Activated CD4-positive, alpha-beta T cell treated with anti-CD3 and anti-CD28 coated beads, Interleukin-2, amount 10 ng/mL, durations not matched to agents 7 days and 5 days (primary cell): ENCODE measurements at regions not wholly inside any gene's neighbourhood (a gene's known extent, or its start where the extent isn't known, plus 50 kb on each side); places are given as distances from the start of the nearest gene placed in this dataset.

Experiments used
- CTCF ChIA-PET: fragments of 350-600 bp; sonication (Branson Sonifier 250); formaldehyde crosslinking; loops from one replicate; lab custom pipeline; 2021; ENCODE audit warnings: antibody characterized with exemption; lab: Charles Lee
- POLR2A ChIA-PET: fragments of 350-600 bp; sonication (Branson Sonifier 250); formaldehyde crosslinking; loops from one replicate; lab custom pipeline; 2021; ENCODE audit warnings: antibody characterized with exemption; lab: Charles Lee
- DNase-seq: peaks from one replicate; pipeline ENCODE4 v3.0.0-alpha.2; 2020
- H3K27ac Mint-ChIP-seq: one replicate; pipeline ENCODE4 v1.8.0; 2021; ENCODE audit warnings: mild to moderate bottlenecking, moderate library complexity, mixed read lengths
- H3K27me3 Mint-ChIP-seq: one replicate; pipeline ENCODE4 v1.8.0; 2021; ENCODE audit warnings: mixed read lengths
- H3K36me3 Mint-ChIP-seq: one replicate; pipeline ENCODE4 v1.8.0; 2021; ENCODE audit warnings: low read depth, mixed read lengths
- H3K4me1 Mint-ChIP-seq: one replicate; pipeline ENCODE4 v1.8.0; 2021; ENCODE audit warnings: mixed read lengths
- H3K4me3 Mint-ChIP-seq: one replicate; pipeline ENCODE4 v1.8.0; 2021; ENCODE audit warnings: mild to moderate bottlenecking, moderate library complexity, mixed read lengths
- H3K9me3 Mint-ChIP-seq: one replicate; pipeline ENCODE4 v1.8.0; 2021; ENCODE audit warnings: mixed read lengths

GRCh38 chr9:84493284-84493947 is 152.9 kb upstream of the SLC28A3 start:
- H3K27me3 Mint-ChIP-seq = no peaks in the 10 kb centered on the region
- H3K36me3 Mint-ChIP-seq = no peaks in the 10 kb centered on the region
- no peaks in the 10 kb centered on the region for H3K9me3 Mint-ChIP-seq
- no peak for DNase-seq
- no peak overlapping the region for H3K27ac Mint-ChIP-seq
- POLR2A ChIA-PET = no interaction called here
- H3K4me1 Mint-ChIP-seq = no peaks in the 10 kb centered on the region
- no peak overlapping the region for H3K4me3 Mint-ChIP-seq
- CTCF ChIA-PET = interaction anchor here (1.0 kb wide), 1 partner anchor 9 kb away, joined by 3 read pairs; no protein-coding TSS in a partner anchor

- H3K27ac Mint-ChIP-seq = no peak overlapping the region
- H3K4me3 Mint-ChIP-seq = no peak overlapping the region
- no peaks in the 10 kb centered on the region for H3K27me3 Mint-ChIP-seq
- H3K4me1 Mint-ChIP-seq = no peaks in the 10 kb centered on the region
- DNase-seq = no peak
- H3K9me3 Mint-ChIP-seq = no peaks in the 10 kb centered on the region
- POLR2A ChIA-PET = no interaction called here
- H3K36me3 Mint-ChIP-seq = no peaks in the 10 kb centered on the region
- CTCF ChIA-PET = no interaction called here
These were observed 159.5 kb upstream of the SLC28A3 start for GRCh38 chr9:84499969-84500582.

GRCh38 chr9:84500826-84501225 is 160.3 kb upstream of the SLC28A3 start:
- CTCF ChIA-PET = no interaction called here
- no peaks in the 10 kb centered on the region for H3K9me3 Mint-ChIP-seq
- no peaks in the 10 kb centered on the region for H3K36me3 Mint-ChIP-seq
- no peak overlapping the region for H3K4me3 Mint-ChIP-seq
- H3K4me1 Mint-ChIP-seq = no peaks in the 10 kb centered on the region
- POLR2A ChIA-PET = no interaction called here
- DNase-seq = no peak
- H3K27me3 Mint-ChIP-seq = no peaks in the 10 kb centered on the region
- H3K27ac Mint-ChIP-seq = no peak overlapping the region

- Mint-ChIP-seq H3K27me3 (no peaks in the 10 kb centered on the region), H3K27ac (no peak overlapping the region), H3K36me3 (no peaks in the 10 kb centered on the region), H3K4me1 (no peaks in the 10 kb centered on the region), H3K9me3 (peaks cover 2% of the 10 kb centered on the region), H3K4me3 (no peak overlapping the region)
- POLR2A ChIA-PET = no interaction called here
- CTCF ChIA-PET = no interaction called here
- DNase-seq = no peak
These were observed 161.0 kb upstream of the SLC28A3 start for GRCh38 chr9:84501587-84501986.

- Mint-ChIP-seq H3K27ac (no peak overlapping the region), H3K4me1 (no peaks in the 10 kb centered on the region), H3K9me3 (peaks cover 2% of the 10 kb centered on the region), H3K36me3 (no peaks in the 10 kb centered on the region), H3K4me3 (no peak overlapping the region), H3K27me3 (no peaks in the 10 kb centered on the region)
- ChIA-PET CTCF (interaction anchor here (1.0 to 1.4 kb wide), 2 partner anchors 8 to 17 kb away, joined by 3 read pairs; no protein-coding TSS in a partner anchor), POLR2A (no interaction called here)
- DNase-seq = no peak
These were observed 161.5 kb upstream of the SLC28A3 start for GRCh38 chr9:84502066-84502465.

GRCh38 chr9:84504360-84504759 is 163.8 kb upstream of the SLC28A3 start:
- POLR2A ChIA-PET = no interaction called here
- H3K27ac Mint-ChIP-seq = no peak overlapping the region
- no peaks in the 10 kb centered on the region for H3K36me3 Mint-ChIP-seq
- peaks cover 2% of the 10 kb centered on the region for H3K9me3 Mint-ChIP-seq
- H3K27me3 Mint-ChIP-seq = no peaks in the 10 kb centered on the region
- no peak overlapping the region for H3K4me3 Mint-ChIP-seq
- no peaks in the 10 kb centered on the region for H3K4me1 Mint-ChIP-seq
- no peak for DNase-seq
- CTCF ChIA-PET = no interaction called here

GRCh38 chr9:84511651-84512050 is 157.9 kb upstream of the NTRK2 start:
- POLR2A ChIA-PET = no interaction called here
- CTCF ChIA-PET = interaction anchor here (0.6 kb wide), 2 partner anchors 1020 to 1466 kb away, joined by 3 to 4 read pairs; no protein-coding TSS in a partner anchor
- Mint-ChIP-seq H3K4me1 (no peaks in the 10 kb centered on the region), H3K9me3 (peaks cover 4% of the 10 kb centered on the region), H3K4me3 (no peak overlapping the region), H3K27ac (no peak overlapping the region), H3K36me3 (no peaks in the 10 kb centered on the region), H3K27me3 (peaks cover 2% of the 10 kb centered on the region)
- DNase-seq = no peak

GRCh38 chr9:84512493-84512892 is 157.0 kb upstream of the NTRK2 start:
- H3K9me3 Mint-ChIP-seq = peaks cover 4% of the 10 kb centered on the region
- peaks cover 2% of the 10 kb centered on the region for H3K27me3 Mint-ChIP-seq
- no peak overlapping the region for H3K27ac Mint-ChIP-seq
- H3K36me3 Mint-ChIP-seq = no peaks in the 10 kb centered on the region
- POLR2A ChIA-PET = no interaction called here
- H3K4me3 Mint-ChIP-seq = no peak overlapping the region
- CTCF ChIA-PET = no interaction called here
- H3K4me1 Mint-ChIP-seq = no peaks in the 10 kb centered on the region
- DNase-seq = no peak

GRCh38 chr9:84513473-84513872 is 156.1 kb upstream of the NTRK2 start:
- H3K27me3 Mint-ChIP-seq = peaks cover 2% of the 10 kb centered on the region
- no peak overlapping the region for H3K27ac Mint-ChIP-seq

GRCh38 chr9:84513979-84514378 is 155.6 kb upstream of the NTRK2 start:
- H3K27ac Mint-ChIP-seq = no peak overlapping the region
- CTCF ChIA-PET = no interaction called here
- no peaks in the 10 kb centered on the region for H3K36me3 Mint-ChIP-seq
- H3K4me1 Mint-ChIP-seq = no peaks in the 10 kb centered on the region
- no peak for DNase-seq
- POLR2A ChIA-PET = interaction anchor here (0.7 kb wide), 1 partner anchor 573 kb away, joined by 3 read pairs; no protein-coding TSS in a partner anchor
- peaks cover 2% of the 10 kb centered on the region for H3K27me3 Mint-ChIP-seq
- H3K9me3 Mint-ChIP-seq = peaks cover 4% of the 10 kb centered on the region
- no peak overlapping the region for H3K4me3 Mint-ChIP-seq

More at GRCh38 chr9:84513473-84513872, 156.1 kb upstream of the NTRK2 start:
- Mint-ChIP-seq H3K9me3 (peaks cover 4% of the 10 kb centered on the region), H3K4me3 (no peak overlapping the region), H3K36me3 (no peaks in the 10 kb centered on the region), H3K4me1 (no peaks in the 10 kb centered on the region)
- DNase-seq = no peak
- ChIA-PET POLR2A (interaction anchor here (0.7 kb wide), 1 partner anchor 572 kb away, joined by 3 read pairs; no protein-coding TSS in a partner anchor), CTCF (no interaction called here)

GRCh38 chr9:84514421-84514820 is 155.1 kb upstream of the NTRK2 start:
- no peak for DNase-seq
- Mint-ChIP-seq H3K4me1 (no peaks in the 10 kb centered on the region), H3K36me3 (no peaks in the 10 kb centered on the region), H3K27me3 (peaks cover 2% of the 10 kb centered on the region), H3K27ac (no peak overlapping the region), H3K9me3 (peaks cover 4% of the 10 kb centered on the region), H3K4me3 (no peak overlapping the region)
- POLR2A ChIA-PET = no interaction called here
- CTCF ChIA-PET = no interaction called here

- DNase-seq = no peak
- CTCF ChIA-PET = no interaction called here
- no peaks in the 10 kb centered on the region for H3K4me1 Mint-ChIP-seq
- H3K36me3 Mint-ChIP-seq = no peaks in the 10 kb centered on the region
- H3K4me3 Mint-ChIP-seq = no peak overlapping the region
- POLR2A ChIA-PET = no interaction called here
- peaks cover under 1% of the 10 kb centered on the region for H3K9me3 Mint-ChIP-seq
- H3K27ac Mint-ChIP-seq = no peak overlapping the region
- H3K27me3 Mint-ChIP-seq = peaks cover 2% of the 10 kb centered on the region
These were observed 152.5 kb upstream of the NTRK2 start for GRCh38 chr9:84517026-84517425.

GRCh38 chr9:84519413-84519812 is 150.1 kb upstream of the NTRK2 start:
- Mint-ChIP-seq H3K4me3 (no peak overlapping the region), H3K4me1 (no peaks in the 10 kb centered on the region), H3K9me3 (peaks cover 3% of the 10 kb centered on the region), H3K27me3 (peaks cover 2% of the 10 kb centered on the region), H3K36me3 (no peaks in the 10 kb centered on the region), H3K27ac (no peak overlapping the region)
- DNase-seq = no peak
- CTCF ChIA-PET = no interaction called here
- POLR2A ChIA-PET = no interaction called here
